ENCODE measurements at regions not wholly inside any gene's neighbourhood (a gene's known extent, or its start where the extent isn't known, plus 50 kb on each side); places are given as distances from the start of the nearest gene placed in this dataset.

- TF ChIP-seq EP300 (IDR thresholded peaks at IDR 0.05) = no peak
- no peak for TF ChIP-seq CTCF (IDR thresholded peaks at IDR 0.05)
- intact Hi-C loops (cut with DNase I) = no loop called here
- no peaks in the 10 kb centered on the region for H3K36me3 ChIP-seq
- no peaks in the 10 kb centered on the region for H3K27me3 ChIP-seq
- no peaks in the 10 kb centered on the region for H3K9me3 ChIP-seq
- no peak overlapping the region for H3K27ac ChIP-seq
- no peak for DNase-seq
- 81 to 83% methylated on average over 4 of the region's 4 CpGs for WGBS, 2 donors
- no peaks in the 10 kb centered on the region for H3K4me1 ChIP-seq
- no peak overlapping the region for H3K4me3 ChIP-seq
Measured at GRCh38 chr17:33797181-33797580, 457.9 kb upstream of the CCL2 start.

- Histone ChIP-seq H3K9me3 (no peaks in the 10 kb centered on the region), H3K4me3 (no peak overlapping the region), H3K27ac (no peak overlapping the region), H3K27me3 (no peaks in the 10 kb centered on the region), H3K4me1 (no peaks in the 10 kb centered on the region), H3K36me3 (no peaks in the 10 kb centered on the region)
- DNase-seq = no peak
- no peak for TF ChIP-seq POLR2AphosphoS5 (IDR thresholded peaks at IDR 0.05)
- no peak for TF ChIP-seq EP300 (IDR thresholded peaks at IDR 0.05)
- no peak for TF ChIP-seq POLR2A (IDR thresholded peaks at IDR 0.05)
- TF ChIP-seq CTCF (IDR thresholded peaks at IDR 0.05) = no peak
- 78 to 84% methylated on average over 5 of the region's 5 CpGs for WGBS, 2 donors
- intact Hi-C loops (cut with DNase I) = no loop called here
Measured at GRCh38 chr17:33798308-33798707, 456.8 kb upstream of the CCL2 start.

- Histone ChIP-seq H3K36me3 (no peaks in the 10 kb centered on the region), H3K4me1 (no peaks in the 10 kb centered on the region), H3K27ac (no peak overlapping the region), H3K9me3 (no peaks in the 10 kb centered on the region), H3K4me3 (no peak overlapping the region), H3K27me3 (no peaks in the 10 kb centered on the region)
- 55 to 78% methylated on average over 10 of the region's 10 CpGs for WGBS, 2 donors
- intact Hi-C loops (cut with DNase I) = no loop called here
- TF ChIP-seq CTCF (IDR thresholded peaks at IDR 0.05) (no peak), POLR2AphosphoS5 (IDR thresholded peaks at IDR 0.05) (no peak), EP300 (IDR thresholded peaks at IDR 0.05) (no peak), POLR2A (IDR thresholded peaks at IDR 0.05) (no peak)
- DNase-seq = no peak
Measured at GRCh38 chr17:33802349-33803198, 452.5 kb upstream of the CCL2 start.

GRCh38 chr17:33803199-33803685 is 451.8 kb upstream of the CCL2 start:
- intact Hi-C loops (cut with DNase I) = no loop called here
- H3K27me3 ChIP-seq = no peaks in the 10 kb centered on the region
- TF ChIP-seq POLR2AphosphoS5 (IDR thresholded peaks at IDR 0.05) (no peak), POLR2A (IDR thresholded peaks at IDR 0.05) (no peak), EP300 (IDR thresholded peaks at IDR 0.05) (no peak), CTCF (IDR thresholded peaks at IDR 0.05) (no peak)
- no peaks in the 10 kb centered on the region for H3K36me3 ChIP-seq
- no peak overlapping the region for H3K4me3 ChIP-seq
- H3K9me3 ChIP-seq = no peaks in the 10 kb centered on the region
- DNase-seq = no peak
- H3K4me1 ChIP-seq = no peaks in the 10 kb centered on the region
- WGBS, 2 donors = 63 to 71% methylated on average over 2 of the region's 2 CpGs
- no peak overlapping the region for H3K27ac ChIP-seq
